Calu3 (cell line): ENCODE measurements at regions not wholly inside any gene's neighbourhood (a gene's known extent, or its start where the extent isn't known, plus 50 kb on each side); places are given as distances from the start of the nearest gene placed in this dataset.
A peak's percentile ranks its signal among the peaks of the same experiment; 100 is the strongest.
"Not testable (repeated sequence)": the region's sequence is repeated elsewhere in the genome, so short reads cannot be mapped to it uniquely, and the experiment has no call there.

ENCODE experiments used
- BruUV-seq: library from RNA; stranded (reverse); fragments of 400-500 nt; replicated peaks from 2 replicates; lab custom pipeline; 2021; lab: Mats Ljungman, UMichigan
- CTCF ChIA-PET: fragments of 300-600 bp; sonication (Branson Sonifier 250); formaldehyde crosslinking; loops from one replicate; lab custom pipeline; 2022; ENCODE audit warnings: antibody characterized with exemption; lab: Charles Lee
- DNase-seq: peaks from one replicate; pipeline ENCODE4 v3.0.0; 2022
- H3K27ac Mint-ChIP-seq: one replicate; pipeline ENCODE4 v1.8.0; 2022; ENCODE audit warnings: mixed read lengths; ENCODE audit not compliant: unreplicated experiment
- H3K27me3 Mint-ChIP-seq: one replicate; pipeline ENCODE4 v1.8.0; 2022; ENCODE audit warnings: mixed read lengths; ENCODE audit not compliant: unreplicated experiment
- H3K36me3 Mint-ChIP-seq: one replicate; pipeline ENCODE4 v1.8.0; 2022; ENCODE audit warnings: mild to moderate bottlenecking, moderate library complexity, mixed read lengths; ENCODE audit not compliant: insufficient read depth, unreplicated experiment
- H3K4me1 Mint-ChIP-seq: one replicate; pipeline ENCODE4 v1.8.0; 2022; ENCODE audit warnings: mild to moderate bottlenecking, low read depth, mixed read lengths; ENCODE audit not compliant: unreplicated experiment
- H3K4me3 Mint-ChIP-seq: one replicate; pipeline ENCODE4 v1.8.0; 2022; ENCODE audit warnings: mild to moderate bottlenecking, low read depth, moderate library complexity, mixed read lengths; ENCODE audit not compliant: unreplicated experiment
- H3K9me3 Mint-ChIP-seq: one replicate; pipeline ENCODE4 v1.8.0; 2022; ENCODE audit warnings: low read depth, mixed read lengths; ENCODE audit not compliant: unreplicated experiment
- intact Hi-C: fragments of 100-400 bp; cut with micrococcal nuclease; formaldehyde crosslinking; loops from one replicate; pipeline ENCODE4 v1.10.0; 2022; ENCODE audit not compliant: unreplicated experiment

- H3K36me3 Mint-ChIP-seq, CTCF ChIA-PET, intact Hi-C loops, H3K9me3 Mint-ChIP-seq, BruUV-seq, H3K27ac Mint-ChIP-seq, H3K4me3 Mint-ChIP-seq, DNase-seq, H3K4me1 Mint-ChIP-seq: not testable (repeated sequence)
- peaks cover 24% of the 10 kb centered on the region for H3K27me3 Mint-ChIP-seq
Measured at GRCh38 chr19:14297883-14298576, 83.2 kb upstream of the ADGRE5 start.

GRCh38 chr19:14294974-14295373 lies 86.3 kb upstream of the ADGRE5 start:
- peak; percentile 4 for DNase-seq
- CTCF ChIA-PET, H3K9me3 Mint-ChIP-seq, H3K27ac Mint-ChIP-seq, BruUV-seq, H3K4me1 Mint-ChIP-seq, intact Hi-C loops, H3K36me3 Mint-ChIP-seq, H3K4me3 Mint-ChIP-seq: not testable (repeated sequence)
- peaks cover 24% of the 10 kb centered on the region for H3K27me3 Mint-ChIP-seq

- H3K27ac Mint-ChIP-seq, H3K4me1 Mint-ChIP-seq, BruUV-seq, H3K9me3 Mint-ChIP-seq, H3K4me3 Mint-ChIP-seq, H3K36me3 Mint-ChIP-seq, intact Hi-C loops, CTCF ChIA-PET, DNase-seq: not testable (repeated sequence)
- H3K27me3 Mint-ChIP-seq: peaks cover 24% of the 10 kb centered on the region
Measured at GRCh38 chr19:14293816-14294170, 87.5 kb upstream of the ADGRE5 start.

- not testable (repeated sequence) for H3K27ac Mint-ChIP-seq, H3K4me3 Mint-ChIP-seq, H3K9me3 Mint-ChIP-seq
Measured at GRCh38 chr19:14293101-14293815, 87.3 kb upstream of the ADGRL1 start.

DNA sequence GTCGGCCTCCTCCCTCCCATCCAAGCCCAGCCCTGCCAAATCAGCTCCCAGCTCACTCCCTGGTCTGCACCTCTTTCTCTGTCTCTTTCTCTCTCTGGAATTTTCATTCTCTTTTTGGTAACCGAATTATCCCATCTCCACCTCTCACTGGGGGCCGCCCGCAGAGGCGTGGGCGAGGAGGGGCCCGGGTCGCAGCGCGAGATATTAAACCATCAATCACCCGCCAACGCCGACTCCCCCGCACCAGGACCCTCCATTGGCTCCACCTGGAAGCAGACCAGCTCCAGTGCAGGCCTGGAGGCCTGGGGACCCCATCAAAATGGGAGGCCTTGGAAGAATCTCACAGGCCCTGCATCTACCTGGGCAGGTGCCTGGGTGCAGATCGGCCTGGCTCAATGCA lies 83.8 kb upstream of the ADGRL1 start:
- intact Hi-C loops, H3K9me3 Mint-ChIP-seq, H3K4me1 Mint-ChIP-seq, H3K4me3 Mint-ChIP-seq, H3K36me3 Mint-ChIP-seq, H3K27ac Mint-ChIP-seq, DNase-seq, H3K27me3 Mint-ChIP-seq, BruUV-seq: not testable (repeated sequence)
- CTCF ChIA-PET: interaction anchor here (0.6 kb wide), 1 partner anchor 15 kb away, joined by 7 read pairs; no protein-coding TSS in a partner anchor

More at GRCh38 chr19:14293101-14293815, 87.3 kb upstream of the ADGRL1 start:
- CTCF ChIA-PET, BruUV-seq, intact Hi-C loops, H3K36me3 Mint-ChIP-seq, DNase-seq, H3K4me1 Mint-ChIP-seq: not testable (repeated sequence)
- peaks cover 24% of the 10 kb centered on the region for H3K27me3 Mint-ChIP-seq

DNA sequence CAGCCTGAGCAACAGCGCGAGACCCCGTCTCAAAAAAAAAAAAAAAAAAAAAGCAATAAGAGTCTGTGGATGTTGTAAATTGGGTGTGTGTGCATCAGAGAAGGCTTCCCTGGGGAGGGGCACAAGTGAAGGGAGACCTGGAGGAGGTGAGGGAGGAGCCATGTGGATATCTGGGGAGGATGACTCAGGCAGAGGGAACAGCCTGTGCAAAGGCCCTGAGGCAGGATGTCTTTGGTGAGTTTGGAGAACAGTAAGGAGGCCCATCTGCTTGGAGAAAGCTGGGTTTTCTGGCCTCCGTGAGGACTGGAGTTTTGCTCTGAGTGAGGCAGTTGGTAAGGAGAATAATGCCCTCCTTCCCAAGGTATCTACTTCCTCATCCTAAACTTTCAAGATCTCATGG lies 81.9 kb upstream of the ADGRL1 start:
- BruUV-seq: not testable (repeated sequence)

DNA sequence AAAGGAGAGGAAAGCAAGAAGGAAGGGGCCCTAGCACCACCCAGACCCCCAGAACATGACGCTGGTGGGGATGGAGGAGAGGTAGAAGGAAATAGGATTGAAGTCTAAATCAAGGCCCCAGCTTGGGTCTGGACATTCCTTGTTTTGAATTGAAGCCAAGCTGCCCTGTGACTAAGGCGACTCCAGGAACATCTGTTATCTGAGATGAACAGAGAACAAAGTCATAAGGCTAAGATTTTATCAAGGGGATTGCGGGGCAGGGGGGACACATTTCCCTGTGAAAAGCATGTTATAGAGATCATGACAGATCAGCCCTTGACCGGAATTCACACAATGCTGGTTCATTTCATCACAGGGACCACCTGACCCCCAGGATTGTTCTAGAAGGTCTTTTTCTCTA lies 80.6 kb upstream of the ADGRL1 start:
- H3K9me3 Mint-ChIP-seq, intact Hi-C loops, H3K4me3 Mint-ChIP-seq, BruUV-seq, H3K27me3 Mint-ChIP-seq, H3K36me3 Mint-ChIP-seq, DNase-seq, CTCF ChIA-PET, H3K4me1 Mint-ChIP-seq, H3K27ac Mint-ChIP-seq: not testable (repeated sequence)

More for the DNA sequence above, 81.9 kb upstream of the ADGRL1 start:
- H3K27ac Mint-ChIP-seq, intact Hi-C loops, H3K9me3 Mint-ChIP-seq, CTCF ChIA-PET, DNase-seq, H3K36me3 Mint-ChIP-seq, H3K27me3 Mint-ChIP-seq, H3K4me3 Mint-ChIP-seq, H3K4me1 Mint-ChIP-seq: not testable (repeated sequence)

DNA sequence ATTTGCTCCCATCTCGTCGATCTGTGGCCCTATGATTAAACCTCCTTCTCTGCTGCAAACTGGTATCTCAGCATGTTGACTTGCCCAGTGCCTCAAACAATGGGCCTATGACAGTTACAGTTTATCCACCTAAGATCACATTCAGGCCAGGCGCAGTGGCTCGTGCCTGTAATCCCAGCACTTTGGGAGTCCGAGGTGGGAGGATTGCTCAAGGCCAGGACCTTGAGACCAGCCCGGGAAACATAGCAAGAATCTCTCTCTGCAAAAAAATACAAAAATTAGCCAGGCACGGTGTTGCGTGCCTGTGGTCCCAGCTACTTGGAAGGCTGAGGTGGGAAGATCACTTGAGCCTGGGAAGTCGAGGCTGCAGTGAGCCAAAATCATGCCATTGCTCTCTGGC lies 79.8 kb upstream of the ADGRL1 start:
- DNase-seq, H3K4me1 Mint-ChIP-seq, H3K27ac Mint-ChIP-seq, intact Hi-C loops, BruUV-seq, H3K4me3 Mint-ChIP-seq, H3K36me3 Mint-ChIP-seq, CTCF ChIA-PET, H3K9me3 Mint-ChIP-seq: not testable (repeated sequence)
- H3K27me3 Mint-ChIP-seq: peaks cover 11% of the 10 kb centered on the region

- peaks cover 20% of the 10 kb centered on the region for H3K27me3 Mint-ChIP-seq
- H3K9me3 Mint-ChIP-seq, H3K4me1 Mint-ChIP-seq, intact Hi-C loops, DNase-seq, H3K4me3 Mint-ChIP-seq, H3K27ac Mint-ChIP-seq, H3K36me3 Mint-ChIP-seq, CTCF ChIA-PET, BruUV-seq: not testable (repeated sequence)
Measured at GRCh38 chr19:14283813-14284520, 78.0 kb upstream of the ADGRL1 start.
